Astrocyte (in vitro differentiated cells and primary cell): ENCODE measurements at regions not wholly inside any gene's neighbourhood (a gene's known extent, or its start where the extent isn't known, plus 50 kb on each side); places are given as distances from the start of the nearest gene placed in this dataset.

ENCODE experiments used
- DNase-seq: peaks from one replicate; pipeline ENCODE4 v3.0.0-alpha.2; 2010; ENCODE audit warnings: low read depth
- FAIRE-seq: peaks from 2 replicates; lab custom pipeline; 2011; peaks lifted over from hg19 to GRCh38; lab: Jason Lieb, UNC
- H2AFZ ChIP-seq: 2 replicates; pipeline ENCODE4 v1.6.0; 2012; ENCODE audit warnings: low read depth, low read length, inconsistent platforms
- H3K27ac ChIP-seq: 2 replicates; pipeline ENCODE4 v1.5.1; 2011; ENCODE audit warnings: low read depth, low read length, inconsistent platforms
- H3K27me3 ChIP-seq: 2 replicates; pipeline ENCODE4 v1.6.0; 2011; ENCODE audit warnings: low read length, inconsistent platforms; ENCODE audit not compliant: insufficient read depth
- H3K36me3 ChIP-seq: 2 replicates; pipeline ENCODE4 v1.5.1; 2011; ENCODE audit warnings: low read length, inconsistent platforms; ENCODE audit not compliant: insufficient read depth
- H3K4me1 ChIP-seq: 2 replicates; pipeline ENCODE4 v1.5.1; 2011; ENCODE audit warnings: low read length, inconsistent platforms; ENCODE audit not compliant: insufficient read depth
- H3K4me2 ChIP-seq: 2 replicates; pipeline ENCODE4 v1.6.0; 2012; ENCODE audit warnings: low read length, inconsistent platforms
- H3K4me3 ChIP-seq: 2 replicates; pipeline ENCODE4 v1.5.1; 2011; ENCODE audit warnings: low read depth, mild to moderate bottlenecking, low read length, inconsistent platforms; ENCODE audit not compliant: insufficient read depth
- H3K79me2 ChIP-seq: 2 replicates; pipeline ENCODE4 v1.6.0; 2012; ENCODE audit warnings: mild to moderate bottlenecking, low read length, inconsistent platforms; ENCODE audit not compliant: insufficient read depth
- H3K9ac ChIP-seq: 2 replicates; pipeline ENCODE4 v1.6.0; 2012; ENCODE audit warnings: mild to moderate bottlenecking, low read length, inconsistent platforms
- H3K9me3 ChIP-seq: 2 replicates; pipeline ENCODE4 v1.5.1; 2012; ENCODE audit warnings: low read depth, mild to moderate bottlenecking, low read length, inconsistent platforms; ENCODE audit not compliant: insufficient read depth
- H4K20me1 ChIP-seq: 2 replicates; pipeline ENCODE4 v1.6.0; 2012; ENCODE audit warnings: low read length, inconsistent platforms; ENCODE audit not compliant: insufficient read depth
- H3K27ac Mint-ChIP-seq: one replicate; pipeline ENCODE4 v1.8.0; 2021; ENCODE audit warnings: mild to moderate bottlenecking, mixed read lengths; ENCODE audit not compliant: unreplicated experiment
- H3K27me3 Mint-ChIP-seq: one replicate; pipeline ENCODE4 v1.8.0; 2021; ENCODE audit warnings: low read depth, mixed read lengths; ENCODE audit not compliant: unreplicated experiment
- H3K36me3 Mint-ChIP-seq: one replicate; pipeline ENCODE4 v1.8.0; 2021; ENCODE audit warnings: low read depth, mixed read lengths; ENCODE audit not compliant: unreplicated experiment
- H3K4me1 Mint-ChIP-seq: one replicate; pipeline ENCODE4 v1.8.0; 2021; ENCODE audit warnings: low read depth, mixed read lengths; ENCODE audit not compliant: unreplicated experiment
- H3K4me3 Mint-ChIP-seq: one replicate; pipeline ENCODE4 v1.8.0; 2021; ENCODE audit warnings: mild to moderate bottlenecking, moderate library complexity, mixed read lengths; ENCODE audit not compliant: unreplicated experiment
- H3K9me3 Mint-ChIP-seq: one replicate; pipeline ENCODE4 v1.8.0; 2021; ENCODE audit warnings: mild to moderate bottlenecking, mixed read lengths; ENCODE audit not compliant: unreplicated experiment
- EZH2 ChIP-seq: IDR thresholded peaks from 2 replicates; pipeline ENCODE4 v1.6.1; 2012; ENCODE audit warnings: mild to moderate bottlenecking, low read length, inconsistent platforms; ENCODE audit not compliant: insufficient read depth
- TF ChIP-seq, protein P1 (sequence below): IDR thresholded peaks from 2 replicates; pipeline ENCODE4 v1.5.1; 2011; ENCODE audit warnings: low read depth, mild to moderate bottlenecking, inconsistent platforms, low read length, moderate library complexity; ENCODE audit not compliant: insufficient read depth

DNA sequence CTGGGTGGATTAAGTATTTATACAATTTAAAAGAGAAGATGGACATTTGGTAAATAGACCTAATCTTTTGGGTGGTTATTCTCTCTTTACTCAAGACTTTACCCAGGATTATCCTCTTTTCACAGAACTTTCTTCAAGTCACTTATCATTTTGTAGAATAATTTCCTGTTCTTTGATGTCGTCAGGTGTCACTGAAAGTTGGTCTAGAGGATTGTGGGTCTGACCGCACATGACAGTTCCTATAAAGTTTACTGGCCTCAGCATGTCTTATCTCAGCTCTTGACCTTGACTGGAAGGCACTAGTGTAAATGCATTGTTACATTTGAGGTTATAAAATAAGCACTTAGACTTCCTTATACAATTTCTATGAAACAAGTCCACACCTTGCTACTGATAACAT lies 139.9 kb upstream of the SLC4A4 start:
- H3K27ac Mint-ChIP-seq = no peak overlapping the region

DNA sequence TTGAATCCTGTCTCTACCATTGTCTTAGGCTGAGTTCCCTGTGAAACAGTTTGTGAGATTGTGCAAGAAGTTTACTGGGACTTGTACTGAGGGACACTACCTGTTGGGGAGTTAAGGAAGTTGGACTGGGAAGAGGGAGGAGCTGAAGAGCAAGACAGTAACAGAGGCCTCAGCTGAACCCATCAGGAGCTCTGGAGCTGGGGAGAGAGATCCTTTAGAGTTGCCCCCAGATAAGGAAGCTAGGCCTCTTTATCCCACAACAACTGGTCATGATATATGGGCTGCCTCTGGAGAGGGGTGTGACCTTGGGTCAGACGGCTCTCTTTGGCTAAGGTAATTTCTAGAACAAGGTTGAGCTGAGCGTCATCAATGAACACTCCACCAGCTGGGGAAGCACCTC lies 137.8 kb upstream of the SLC4A4 start:
- DNase-seq (no peak), FAIRE-seq (no peak)
- H3K4me3 Mint-ChIP-seq = no peak overlapping the region
- H3K27ac Mint-ChIP-seq = no peak overlapping the region
- H3K9me3 Mint-ChIP-seq = no peaks in the 10 kb centered on the region
- Histone ChIP-seq H3K36me3 (no peaks in the 10 kb centered on the region), H4K20me1 (no peaks in the 10 kb centered on the region), H3K4me3 (no peak overlapping the region), H2AFZ (no peak overlapping the region), H3K4me1 (peaks cover 12% of the 10 kb centered on the region), H3K27ac (no peak overlapping the region), H3K9ac (no peak overlapping the region), H3K27me3 (no peaks in the 10 kb centered on the region), H3K4me2 (no peak overlapping the region), H3K9me3 (no peaks in the 10 kb centered on the region), H3K79me2 (peaks cover 7% of the 10 kb centered on the region)
- TF ChIP-seq, protein P1, sequence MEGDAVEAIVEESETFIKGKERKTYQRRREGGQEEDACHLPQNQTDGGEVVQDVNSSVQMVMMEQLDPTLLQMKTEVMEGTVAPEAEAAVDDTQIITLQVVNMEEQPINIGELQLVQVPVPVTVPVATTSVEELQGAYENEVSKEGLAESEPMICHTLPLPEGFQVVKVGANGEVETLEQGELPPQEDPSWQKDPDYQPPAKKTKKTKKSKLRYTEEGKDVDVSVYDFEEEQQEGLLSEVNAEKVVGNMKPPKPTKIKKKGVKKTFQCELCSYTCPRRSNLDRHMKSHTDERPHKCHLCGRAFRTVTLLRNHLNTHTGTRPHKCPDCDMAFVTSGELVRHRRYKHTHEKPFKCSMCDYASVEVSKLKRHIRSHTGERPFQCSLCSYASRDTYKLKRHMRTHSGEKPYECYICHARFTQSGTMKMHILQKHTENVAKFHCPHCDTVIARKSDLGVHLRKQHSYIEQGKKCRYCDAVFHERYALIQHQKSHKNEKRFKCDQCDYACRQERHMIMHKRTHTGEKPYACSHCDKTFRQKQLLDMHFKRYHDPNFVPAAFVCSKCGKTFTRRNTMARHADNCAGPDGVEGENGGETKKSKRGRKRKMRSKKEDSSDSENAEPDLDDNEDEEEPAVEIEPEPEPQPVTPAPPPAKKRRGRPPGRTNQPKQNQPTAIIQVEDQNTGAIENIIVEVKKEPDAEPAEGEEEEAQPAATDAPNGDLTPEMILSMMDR = no peak
- no peak for TF ChIP-seq EZH2
- no peaks in the 10 kb centered on the region for H3K27me3 Mint-ChIP-seq
- H3K36me3 Mint-ChIP-seq = peaks cover 3% of the 10 kb centered on the region
- peaks cover 25% of the 10 kb centered on the region for H3K4me1 Mint-ChIP-seq

More for the DNA sequence above, 139.9 kb upstream of the SLC4A4 start:
- Mint-ChIP-seq H3K27me3 (no peaks in the 10 kb centered on the region), H3K36me3 (peaks cover 3% of the 10 kb centered on the region), H3K4me3 (no peak overlapping the region), H3K9me3 (no peaks in the 10 kb centered on the region), H3K4me1 (peaks cover 32% of the 10 kb centered on the region)
- Histone ChIP-seq H3K9me3 (no peaks in the 10 kb centered on the region), H3K4me2 (no peak overlapping the region), H3K4me3 (no peak overlapping the region), H2AFZ (no peak overlapping the region), H3K27ac (no peak overlapping the region), H3K79me2 (peaks cover 7% of the 10 kb centered on the region), H3K4me1 (peaks cover 20% of the 10 kb centered on the region), H3K9ac (no peak overlapping the region), H3K27me3 (no peaks in the 10 kb centered on the region), H3K36me3 (no peaks in the 10 kb centered on the region), H4K20me1 (no peaks in the 10 kb centered on the region)
- no peak for DNase-seq
- no peak for FAIRE-seq
- no peak for TF ChIP-seq EZH2
- TF ChIP-seq, protein P1 = no peak

DNA sequence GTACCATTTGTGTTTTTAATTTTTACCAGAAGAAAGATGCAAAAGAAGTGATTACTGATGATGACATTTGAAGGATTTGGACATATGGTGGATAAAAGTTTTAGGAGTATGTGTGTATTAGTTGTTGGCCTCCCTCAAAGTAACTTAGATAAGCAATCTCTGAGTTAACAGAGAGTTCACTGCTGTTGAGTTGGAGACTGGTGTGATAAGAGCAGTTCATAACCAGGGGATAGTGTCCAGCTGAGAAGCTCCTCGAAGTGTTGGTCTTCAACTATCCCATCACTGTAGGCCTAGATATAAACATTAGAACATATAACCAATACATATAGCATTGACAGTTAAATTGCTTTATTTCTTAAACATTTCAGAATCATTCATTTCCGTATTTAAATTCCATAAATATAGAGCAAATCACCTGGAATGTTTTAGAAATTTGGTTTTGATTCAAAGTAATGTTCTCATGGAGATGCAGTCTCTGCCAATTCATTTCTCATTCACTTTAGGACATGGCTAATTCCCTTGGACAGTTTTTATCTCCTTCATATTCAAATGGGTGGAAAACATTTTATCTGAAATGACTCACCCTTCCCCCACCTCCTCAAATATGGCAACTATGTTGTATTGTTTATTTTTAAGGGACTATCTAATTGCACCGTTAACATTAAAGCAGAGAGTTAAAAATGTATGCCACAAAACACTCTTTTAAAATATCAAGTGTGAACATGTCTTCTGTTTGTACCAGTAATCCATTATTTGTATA lies 136.8 kb upstream of the SLC4A4 start:
- Histone ChIP-seq H4K20me1 (no peaks in the 10 kb centered on the region), H3K36me3 (no peaks in the 10 kb centered on the region), H3K4me3 (no peak overlapping the region), H2AFZ (no peak overlapping the region), H3K9ac (no peak overlapping the region), H3K4me2 (peak overlapping the region; percentile 50), H3K27me3 (no peaks in the 10 kb centered on the region), H3K27ac (peak overlapping the region; percentile 8), H3K79me2 (peaks cover 9% of the 10 kb centered on the region), H3K4me1 (peaks cover 9% of the 10 kb centered on the region), H3K9me3 (no peaks in the 10 kb centered on the region)
- no peak overlapping the region for H3K27ac Mint-ChIP-seq
- H3K27me3 Mint-ChIP-seq = no peaks in the 10 kb centered on the region
- DNase-seq (peak; percentile 69), FAIRE-seq (no peak)
- TF ChIP-seq, protein P1 = no peak
- no peak for TF ChIP-seq EZH2
- peaks cover 3% of the 10 kb centered on the region for H3K36me3 Mint-ChIP-seq
- H3K4me3 Mint-ChIP-seq = no peak overlapping the region
- no peaks in the 10 kb centered on the region for H3K9me3 Mint-ChIP-seq
- peaks cover 24% of the 10 kb centered on the region for H3K4me1 Mint-ChIP-seq
